Stimulated activated naive CD8-positive, alpha-beta T cell treated with anti-CD3 and anti-CD28 coated beads, Interleukin-15, Interleukin-2, amounts not matched to agents 100 U/mL and 50 U/mL, for 24 hours (primary cell): ENCODE measurements at regions not wholly inside any gene's neighbourhood (a gene's known extent, or its start where the extent isn't known, plus 50 kb on each side); places are given as distances from the start of the nearest gene placed in this dataset.

Source experiments
- ATAC-seq: fragments of 150-1000 bp; cut with Tn5 transposase; one replicate; pipeline ENCODE4 v1.10.0; 2021
- DNase-seq: peaks from one replicate; pipeline ENCODE4 v3.0.0; 2021

GRCh38 chr20:11352041-11352440, 565.7 kb upstream of the BTBD3 start:
- ATAC-seq, result no peak
- no peak for DNase-seq

- no peak for DNase-seq
- no peak for ATAC-seq
Measured at GRCh38 chr20:11354846-11355245, 562.8 kb upstream of the BTBD3 start.

- no peak for ATAC-seq
Measured at GRCh38 chr20:11355345-11355744, 562.3 kb upstream of the BTBD3 start.

DNA sequence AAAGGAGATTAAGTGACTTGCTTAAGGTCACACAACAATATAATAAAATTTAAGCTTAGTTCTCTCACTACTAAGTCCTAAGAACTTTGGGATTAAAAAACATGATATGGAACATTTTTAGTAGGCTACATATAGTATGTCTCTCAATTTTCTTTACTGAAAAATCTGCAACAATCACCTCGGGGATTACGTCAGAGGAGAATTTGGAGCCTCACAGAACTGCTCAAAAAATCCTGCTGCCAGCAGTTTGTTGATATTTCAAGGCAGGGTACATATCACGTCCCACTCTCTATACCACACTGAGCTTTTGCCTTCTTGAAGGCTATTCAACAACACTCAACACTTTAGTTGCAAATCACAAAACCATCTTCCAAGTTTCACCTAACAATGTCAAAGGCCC, 561.6 kb upstream of the BTBD3 start:
- ATAC-seq, result no peak

More at GRCh38 chr20:11355345-11355744, 562.3 kb upstream of the BTBD3 start:
- DNase-seq, result no peak

GRCh38 chr20:11362450-11362849, 555.2 kb upstream of the BTBD3 start:
- no peak for DNase-seq
- no peak for ATAC-seq

More for the DNA sequence above, 561.6 kb upstream of the BTBD3 start:
- no peak for DNase-seq

DNA sequence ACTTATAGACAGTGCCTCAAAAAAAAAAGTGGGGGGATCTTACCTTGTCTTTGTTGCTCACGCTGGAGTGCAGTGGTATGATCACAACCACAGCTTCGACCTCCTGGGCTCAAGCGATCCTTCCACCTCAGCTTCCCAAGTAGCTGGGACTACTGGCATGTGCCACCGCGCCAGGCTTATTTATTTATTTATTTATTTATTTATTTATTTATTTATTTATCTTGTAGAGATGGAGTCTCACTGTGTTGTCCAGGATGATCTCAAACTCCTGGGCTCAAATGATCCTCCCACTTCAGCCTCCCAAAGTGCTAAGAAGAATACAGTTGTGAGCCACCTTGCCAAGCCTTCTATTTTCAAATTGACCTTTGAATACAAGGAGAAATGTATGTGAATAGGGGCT, 553.0 kb upstream of the BTBD3 start:
- ATAC-seq (no peak), DNase-seq (no peak)

DNA sequence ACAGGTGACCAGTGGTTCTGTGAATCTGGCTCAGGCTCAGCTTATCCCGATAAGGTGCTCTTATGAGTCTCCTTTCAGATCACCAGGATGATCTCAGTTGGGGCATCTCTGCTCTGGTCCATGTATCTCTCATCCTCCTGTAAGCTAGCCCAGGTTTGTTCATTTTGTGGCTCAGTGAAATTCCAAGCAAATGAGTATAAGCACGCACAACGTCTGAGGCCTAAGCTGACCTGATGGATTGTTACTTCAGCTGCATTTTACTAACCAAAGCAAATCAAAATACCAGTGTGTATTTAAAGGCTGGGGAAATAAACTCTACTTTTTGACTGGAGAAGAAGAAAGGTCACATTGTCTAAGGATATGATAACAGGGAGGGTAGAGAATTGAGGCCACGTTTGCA, 551.0 kb upstream of the BTBD3 start:
- DNase-seq, result no peak
- ATAC-seq, result no peak

DNA sequence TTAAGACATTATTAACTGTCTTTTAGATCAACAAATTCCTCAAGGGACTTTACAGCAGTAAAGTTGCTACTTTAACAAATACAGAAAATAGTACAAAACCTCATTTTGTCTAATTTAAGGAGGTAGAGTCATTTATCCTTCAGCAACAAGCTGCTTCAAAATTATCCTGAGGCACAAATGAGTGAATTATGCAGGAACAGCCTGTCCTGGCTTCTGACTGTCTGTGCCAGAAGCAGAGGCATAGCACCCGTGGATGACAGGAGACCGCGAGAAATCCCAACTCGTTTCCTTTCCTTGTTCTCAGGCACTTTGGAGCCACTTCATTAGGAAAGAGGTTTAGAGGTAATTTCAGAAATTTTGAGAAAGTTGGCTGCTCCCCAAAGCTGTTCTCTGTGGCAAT, 549.2 kb upstream of the BTBD3 start:
- ATAC-seq (no peak), DNase-seq (no peak)

DNA sequence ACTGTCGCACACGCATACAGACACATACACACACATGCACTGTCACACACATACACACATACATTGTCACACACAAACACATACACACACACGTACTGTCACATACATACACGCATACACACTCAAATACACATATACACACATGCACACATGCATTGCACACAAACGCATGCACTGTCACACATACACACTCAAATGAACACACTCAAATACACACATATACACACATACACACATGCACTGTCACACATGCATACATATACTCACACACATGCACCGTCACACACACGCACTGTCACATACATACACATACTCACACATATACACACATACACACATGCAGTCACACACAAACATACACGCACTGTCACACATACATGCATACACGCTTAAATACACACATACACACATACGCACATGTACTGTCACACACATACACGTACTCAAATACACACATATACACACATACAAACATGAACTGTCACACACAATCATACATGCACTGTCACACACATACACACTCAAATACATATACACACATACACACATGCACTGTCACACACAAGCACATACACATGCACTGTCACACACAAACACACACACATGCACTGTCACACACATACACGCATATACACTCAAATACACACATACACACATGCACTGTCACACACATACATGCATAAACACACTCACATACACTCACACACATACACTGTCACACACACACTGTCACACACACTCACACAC, 548.6 kb upstream of the BTBD3 start:
- no peak for ATAC-seq

DNA sequence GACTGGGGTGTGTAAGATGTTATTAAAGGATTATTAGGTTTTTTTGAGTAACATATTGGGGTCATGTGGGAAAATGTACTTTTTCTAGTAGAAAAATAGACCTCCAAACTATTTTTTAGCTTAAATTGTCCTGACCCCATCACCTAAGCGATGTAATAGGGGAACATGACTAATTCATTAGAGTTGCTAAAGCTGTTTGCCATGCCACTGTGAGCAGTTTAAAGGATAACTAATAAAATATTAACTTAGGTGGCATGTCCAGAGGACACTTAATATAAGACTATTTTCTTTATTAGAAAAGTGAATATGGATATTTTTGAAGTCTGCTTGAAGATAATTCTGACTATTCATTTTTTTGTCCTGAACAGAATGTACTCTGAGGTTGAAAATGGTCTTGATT, 545.9 kb upstream of the BTBD3 start:
- ATAC-seq, result no peak
- DNase-seq, result no peak

More for the DNA sequence above, 548.6 kb upstream of the BTBD3 start:
- no peak for DNase-seq

- ATAC-seq (no peak), DNase-seq (no peak)
Measured at GRCh38 chr20:11372876-11373790, 544.6 kb upstream of the BTBD3 start.

DNA sequence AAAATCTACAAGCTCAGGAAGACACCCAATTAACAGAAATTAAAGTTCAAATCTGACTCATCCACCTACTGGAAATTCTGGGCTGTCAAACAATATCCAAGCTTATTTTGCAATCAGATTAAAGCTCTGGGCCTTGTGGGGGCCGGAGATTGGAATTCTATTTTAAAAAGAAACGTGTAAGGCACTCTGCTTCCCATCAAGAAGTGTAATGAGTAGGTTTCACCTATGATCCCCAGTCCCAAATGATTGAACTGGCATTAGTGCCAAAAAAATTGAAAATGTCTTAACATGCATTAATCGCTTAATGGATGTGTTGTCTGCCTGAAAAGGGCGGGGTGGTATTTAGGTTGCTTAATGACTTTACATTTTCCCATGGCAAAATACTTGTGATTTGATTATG, 542.4 kb upstream of the BTBD3 start:
- ATAC-seq, result no peak
- DNase-seq, result no peak

- DNase-seq (no peak), ATAC-seq (no peak)
Measured at GRCh38 chr20:11375966-11376365, 541.7 kb upstream of the BTBD3 start.

DNA sequence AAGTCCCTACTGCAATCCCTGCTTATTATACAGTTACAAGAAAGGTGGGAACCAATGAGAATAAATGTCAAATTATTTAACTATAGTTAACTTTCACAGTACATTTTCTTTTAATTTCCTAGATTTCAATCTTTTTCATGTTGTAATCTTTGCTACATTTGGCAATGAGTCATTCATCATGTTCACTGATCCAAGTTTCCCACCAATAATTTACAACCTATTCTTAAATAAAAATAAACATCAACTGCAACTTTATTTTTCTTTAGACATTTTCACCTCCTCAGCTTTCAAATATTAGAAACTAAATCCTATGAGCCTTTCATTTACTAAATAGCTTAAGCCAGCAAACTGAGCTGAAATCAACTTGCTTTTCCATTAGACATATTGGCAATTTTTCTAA, 541.3 kb upstream of the BTBD3 start:
- no peak for DNase-seq
- no peak for ATAC-seq

- DNase-seq (no peak), ATAC-seq (no peak)
Measured at GRCh38 chr20:11376998-11377397, 540.7 kb upstream of the BTBD3 start.

GRCh38 chr20:11377761-11378160, 539.9 kb upstream of the BTBD3 start:
- DNase-seq (no peak), ATAC-seq (no peak)

GRCh38 chr20:11378252-11378651, 539.4 kb upstream of the BTBD3 start:
- DNase-seq (no peak), ATAC-seq (no peak)

DNA sequence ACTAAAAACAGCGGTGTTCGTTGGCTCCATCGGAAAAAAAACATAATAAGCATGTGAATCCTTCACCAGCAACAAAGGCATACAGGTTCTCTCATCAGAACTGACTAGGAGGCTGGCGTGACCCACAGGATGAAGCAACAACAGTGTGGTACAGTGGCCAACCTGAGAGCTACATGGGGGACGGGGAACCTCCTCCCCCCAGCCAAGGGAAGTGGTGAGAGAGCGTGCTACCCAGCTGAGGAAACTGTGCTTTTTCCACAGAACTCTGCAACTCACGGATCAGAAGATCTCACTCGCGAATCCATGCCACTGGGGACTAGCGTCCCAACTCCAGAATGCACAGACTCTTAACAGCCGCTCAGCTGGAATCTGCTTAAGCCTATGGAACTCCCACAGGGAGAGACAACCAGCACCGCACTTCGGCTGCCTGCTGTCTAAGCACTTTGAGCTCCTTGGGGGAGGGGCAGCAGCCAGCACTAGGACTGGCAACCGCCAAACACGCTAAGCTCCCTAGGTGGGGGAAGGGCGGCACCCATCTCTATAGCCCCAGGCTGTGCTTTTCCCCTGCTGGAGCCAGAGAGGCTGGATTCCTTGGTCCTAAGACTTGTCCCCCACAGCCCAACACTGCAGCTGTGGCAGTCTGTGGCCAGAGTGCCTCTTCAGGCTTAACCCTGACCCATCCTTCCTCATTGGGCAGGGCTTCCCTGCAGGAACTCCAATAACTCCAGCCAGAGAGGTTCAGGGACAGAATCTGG, 538.3 kb upstream of the BTBD3 start:
- DNase-seq (no peak), ATAC-seq (no peak)

- ATAC-seq, result no peak
- no peak for DNase-seq
Measured at GRCh38 chr20:11380283-11380682, 537.4 kb upstream of the BTBD3 start.

GRCh38 chr20:11387189-11387754, 530.4 kb upstream of the BTBD3 start:
- ATAC-seq (no peak), DNase-seq (no peak)

- ATAC-seq (no peak), DNase-seq (no peak)
Measured at GRCh38 chr20:11389186-11389585, 528.5 kb upstream of the BTBD3 start.

DNA sequence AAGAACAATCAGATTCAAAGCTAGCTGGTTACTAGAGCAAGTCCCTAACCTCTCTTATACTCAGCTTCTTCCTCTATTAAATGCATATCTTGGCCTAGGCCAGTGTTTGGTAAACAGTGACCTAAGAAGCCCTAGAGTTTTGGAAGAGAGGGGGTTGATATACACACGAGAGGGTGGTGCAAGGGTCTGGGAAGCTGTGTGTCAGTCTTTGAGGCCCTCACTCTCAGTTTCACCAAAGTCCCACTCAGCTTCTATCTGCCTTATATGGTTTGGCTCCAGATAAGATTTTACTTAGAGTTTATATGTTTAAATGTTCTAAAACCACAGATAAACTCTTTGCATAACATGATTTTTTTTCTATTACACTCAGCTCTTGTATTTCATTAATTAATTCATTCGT, 526.1 kb upstream of the BTBD3 start:
- DNase-seq, result no peak
- ATAC-seq, result no peak
